A549 (cell line): ENCODE measurements at regions not wholly inside any gene's neighbourhood (a gene's known extent, or its start where the extent isn't known, plus 50 kb on each side); places are given as distances from the start of the nearest gene placed in this dataset.

Experiments used
- CHD2 ChIP-seq: fragments of 150-350 bp; IDR thresholded peaks from 2 replicates; pipeline ENCODE4 v1.6.1; 2014; ENCODE audit warnings: low read length; ENCODE audit not compliant: partially characterized antibody
- EP300 ChIP-seq, 2 experiments: fragments of >200 bp; sonication (Bioruptor Twin); formaldehyde crosslinking; IDR thresholded peaks; 2 replicates in 1 of 2; 3 replicates in 1 of 2; pipeline ENCODE4 v1.6.1; 2016 to 2017
- HOXB13 ChIP-seq: fragments of 250-450 bp; sonication (Bioruptor Pico); IDR thresholded peaks from 2 replicates; pipeline ENCODE4 v1.5.0; 2020; ENCODE audit warnings: low read depth, mild to moderate bottlenecking, moderate library complexity
- KDM1A ChIP-seq: fragments of 200-600 bp; sonication (generic); IDR thresholded peaks from 2 replicates; pipeline ENCODE4 v1.6.1; 2016; ENCODE audit warnings: low read depth, mild to moderate bottlenecking
- MAZ ChIP-seq: fragments of 150-350 bp; IDR thresholded peaks from 2 replicates; pipeline ENCODE4 v1.6.1; 2014; ENCODE audit warnings: antibody characterized with exemption, low read depth, low read length, borderline replicate concordance
- POLR2A ChIP-seq: IDR thresholded peaks from 2 replicates; pipeline ENCODE4 v1.6.1; 2012; ENCODE audit warnings: mild to moderate bottlenecking, low read length
- SMC3 ChIP-seq: fragments of >200 bp; sonication (Bioruptor Twin); formaldehyde crosslinking; IDR thresholded peaks from 3 replicates; pipeline ENCODE4 v1.6.1; 2018; ENCODE audit warnings: inconsistent platforms
- TF ChIP-seq, protein P1 (sequence below): fragments of >200 bp; sonication (Bioruptor Twin); formaldehyde crosslinking; IDR thresholded peaks from 3 replicates; pipeline ENCODE4 v1.5.1; 2016
- TF ChIP-seq, protein P2 (sequence below): IDR thresholded peaks from 2 replicates; pipeline ENCODE4 v1.6.1; 2012

DNA sequence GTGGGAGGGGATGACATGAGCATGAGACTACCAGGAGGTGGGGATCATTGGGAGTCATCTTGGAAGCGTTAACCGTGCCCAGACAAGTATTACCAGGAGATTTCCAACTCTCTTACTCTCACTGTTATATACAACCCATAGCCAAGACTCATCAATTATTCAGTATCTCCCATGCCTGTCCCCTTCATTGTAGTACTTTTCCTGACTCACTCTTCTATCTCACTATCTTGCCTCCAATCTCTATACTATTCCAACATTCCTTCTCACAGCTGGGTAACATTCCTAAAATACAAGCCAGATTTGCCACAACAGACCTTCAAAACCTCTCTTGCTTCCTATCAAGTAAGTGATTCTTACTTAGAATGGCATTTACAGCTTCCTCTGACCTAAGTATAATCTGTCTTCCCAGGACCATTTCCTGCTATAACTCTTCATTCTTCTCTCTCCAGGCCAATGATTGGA is 226.3 kb upstream of the SMLR1 start:
- TF ChIP-seq, protein P1, sequence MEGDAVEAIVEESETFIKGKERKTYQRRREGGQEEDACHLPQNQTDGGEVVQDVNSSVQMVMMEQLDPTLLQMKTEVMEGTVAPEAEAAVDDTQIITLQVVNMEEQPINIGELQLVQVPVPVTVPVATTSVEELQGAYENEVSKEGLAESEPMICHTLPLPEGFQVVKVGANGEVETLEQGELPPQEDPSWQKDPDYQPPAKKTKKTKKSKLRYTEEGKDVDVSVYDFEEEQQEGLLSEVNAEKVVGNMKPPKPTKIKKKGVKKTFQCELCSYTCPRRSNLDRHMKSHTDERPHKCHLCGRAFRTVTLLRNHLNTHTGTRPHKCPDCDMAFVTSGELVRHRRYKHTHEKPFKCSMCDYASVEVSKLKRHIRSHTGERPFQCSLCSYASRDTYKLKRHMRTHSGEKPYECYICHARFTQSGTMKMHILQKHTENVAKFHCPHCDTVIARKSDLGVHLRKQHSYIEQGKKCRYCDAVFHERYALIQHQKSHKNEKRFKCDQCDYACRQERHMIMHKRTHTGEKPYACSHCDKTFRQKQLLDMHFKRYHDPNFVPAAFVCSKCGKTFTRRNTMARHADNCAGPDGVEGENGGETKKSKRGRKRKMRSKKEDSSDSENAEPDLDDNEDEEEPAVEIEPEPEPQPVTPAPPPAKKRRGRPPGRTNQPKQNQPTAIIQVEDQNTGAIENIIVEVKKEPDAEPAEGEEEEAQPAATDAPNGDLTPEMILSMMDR: no peak
- TF ChIP-seq HOXB13 (no peak), EP300 (IDR thresholded peaks at IDR 0.05) (no peak), POLR2A (no peak), SMC3 (no peak), KDM1A (no peak), MAZ (no peak), CHD2 (no peak)
- TF ChIP-seq, protein P2, sequence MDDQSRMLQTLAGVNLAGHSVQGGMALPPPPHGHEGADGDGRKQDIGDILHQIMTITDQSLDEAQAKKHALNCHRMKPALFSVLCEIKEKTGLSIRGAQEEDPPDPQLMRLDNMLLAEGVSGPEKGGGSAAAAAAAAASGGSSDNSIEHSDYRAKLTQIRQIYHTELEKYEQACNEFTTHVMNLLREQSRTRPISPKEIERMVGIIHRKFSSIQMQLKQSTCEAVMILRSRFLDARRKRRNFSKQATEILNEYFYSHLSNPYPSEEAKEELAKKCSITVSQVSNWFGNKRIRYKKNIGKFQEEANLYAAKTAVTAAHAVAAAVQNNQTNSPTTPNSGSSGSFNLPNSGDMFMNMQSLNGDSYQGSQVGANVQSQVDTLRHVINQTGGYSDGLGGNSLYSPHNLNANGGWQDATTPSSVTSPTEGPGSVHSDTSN: no peak
